Coronary artery (tissue), 2 donors: ENCODE measurements at regions not wholly inside any gene's neighbourhood (a gene's known extent, or its start where the extent isn't known, plus 50 kb on each side); places are given as distances from the start of the nearest gene placed in this dataset.

Experiments used
- DNase-seq: peaks from one replicate; pipeline ENCODE4 v3.0.0-alpha.2; 2017; ENCODE audit warnings: low spot score
- H3K27ac ChIP-seq, 2 donors: fragments of 200-600 bp; sonication (generic); one replicate each; pipeline ENCODE4 v1.5.1; 2016 to 2019
- H3K4me3 ChIP-seq: fragments of 200-600 bp; sonication (generic); 2 replicates; pipeline ENCODE4 v1.5.1; 2016; ENCODE audit warnings: mild to moderate bottlenecking, moderate library complexity
- CTCF ChIP-seq: fragments of 200-600 bp; sonication (generic); IDR thresholded peaks from one replicate; pipeline ENCODE4 v1.5.1; 2019; ENCODE audit warnings: antibody characterized with exemption

- no peak overlapping the region for H3K27ac ChIP-seq
- no peak overlapping the region for H3K4me3 ChIP-seq
- no peak for DNase-seq
- TF ChIP-seq CTCF = no peak
These were observed 186.5 kb downstream of the FBXO8 start for GRCh38 chr4:174096999-174097398.

DNA sequence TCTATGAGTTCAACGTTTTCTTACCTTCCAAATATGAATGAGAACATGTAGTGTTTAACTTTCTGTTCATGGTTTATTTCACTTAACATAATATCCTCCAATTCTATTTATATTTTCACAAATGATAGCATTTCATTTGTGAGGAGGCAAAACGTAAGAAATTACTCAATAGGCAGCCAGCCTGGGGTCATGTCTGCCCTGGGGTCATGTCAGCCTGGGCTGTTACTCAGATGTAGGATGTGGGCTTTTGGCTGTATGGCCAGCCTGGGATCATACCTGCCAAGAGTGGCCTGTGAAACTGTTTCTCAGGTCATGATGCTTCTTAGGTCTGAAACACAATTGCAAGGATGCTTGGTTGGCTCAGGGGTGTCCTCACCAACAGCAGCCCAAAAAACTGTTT lies 187.0 kb downstream of the FBXO8 start:
- no peak for TF ChIP-seq CTCF
- H3K4me3 ChIP-seq = no peak overlapping the region
- no peak for DNase-seq

GRCh38 chr4:174091130-174091529 lies 192.3 kb downstream of the FBXO8 start:
- Histone ChIP-seq H3K27ac (no peak overlapping the region), H3K4me3 (no peak overlapping the region)
- no peak for DNase-seq
- TF ChIP-seq CTCF = no peak

More for the DNA sequence above, 187.0 kb downstream of the FBXO8 start:
- no peak overlapping the region for H3K27ac ChIP-seq

DNA sequence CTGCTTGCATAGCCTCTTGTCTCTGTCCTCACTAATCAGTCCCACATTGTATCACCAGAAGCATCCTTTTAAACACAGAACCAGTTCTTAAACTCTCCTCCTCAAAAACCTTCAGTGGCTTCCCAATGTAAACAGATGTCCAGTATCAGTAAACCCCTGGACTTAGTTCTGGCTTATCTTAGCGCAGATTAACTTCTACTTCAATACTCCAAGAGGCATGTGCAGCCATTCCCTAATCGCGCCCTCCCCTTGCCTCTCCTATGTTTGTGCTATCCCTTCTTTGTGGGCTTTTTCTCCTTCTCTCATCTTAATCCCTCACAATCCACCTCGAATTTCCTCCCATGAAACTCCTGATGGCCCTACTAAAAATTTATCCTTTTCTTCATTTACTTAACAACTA lies 193.8 kb downstream of the FBXO8 start:
- H3K27ac ChIP-seq = no peak overlapping the region
- no peak for TF ChIP-seq CTCF
- DNase-seq = no peak
- H3K4me3 ChIP-seq = no peak overlapping the region

DNA sequence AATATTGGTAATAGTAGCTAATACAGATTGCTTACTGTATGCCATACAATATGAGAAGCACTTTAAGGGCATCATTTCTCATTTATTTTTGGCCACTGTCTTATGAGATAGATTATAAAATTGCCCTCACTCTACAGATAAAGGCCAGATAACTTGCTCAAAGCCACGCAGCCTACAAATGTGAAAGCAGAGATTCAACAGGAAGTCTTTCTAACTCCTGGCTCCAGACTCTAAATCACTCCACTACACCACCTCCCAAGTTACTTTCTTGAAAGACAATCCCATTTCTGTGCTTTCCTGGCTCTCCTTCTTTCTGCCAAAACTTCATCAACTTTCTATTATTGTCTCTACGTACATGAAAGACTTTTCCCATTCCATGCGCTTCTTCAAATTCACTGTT lies 194.7 kb downstream of the FBXO8 start:
- no peak overlapping the region for H3K4me3 ChIP-seq
- no peak for DNase-seq

DNA sequence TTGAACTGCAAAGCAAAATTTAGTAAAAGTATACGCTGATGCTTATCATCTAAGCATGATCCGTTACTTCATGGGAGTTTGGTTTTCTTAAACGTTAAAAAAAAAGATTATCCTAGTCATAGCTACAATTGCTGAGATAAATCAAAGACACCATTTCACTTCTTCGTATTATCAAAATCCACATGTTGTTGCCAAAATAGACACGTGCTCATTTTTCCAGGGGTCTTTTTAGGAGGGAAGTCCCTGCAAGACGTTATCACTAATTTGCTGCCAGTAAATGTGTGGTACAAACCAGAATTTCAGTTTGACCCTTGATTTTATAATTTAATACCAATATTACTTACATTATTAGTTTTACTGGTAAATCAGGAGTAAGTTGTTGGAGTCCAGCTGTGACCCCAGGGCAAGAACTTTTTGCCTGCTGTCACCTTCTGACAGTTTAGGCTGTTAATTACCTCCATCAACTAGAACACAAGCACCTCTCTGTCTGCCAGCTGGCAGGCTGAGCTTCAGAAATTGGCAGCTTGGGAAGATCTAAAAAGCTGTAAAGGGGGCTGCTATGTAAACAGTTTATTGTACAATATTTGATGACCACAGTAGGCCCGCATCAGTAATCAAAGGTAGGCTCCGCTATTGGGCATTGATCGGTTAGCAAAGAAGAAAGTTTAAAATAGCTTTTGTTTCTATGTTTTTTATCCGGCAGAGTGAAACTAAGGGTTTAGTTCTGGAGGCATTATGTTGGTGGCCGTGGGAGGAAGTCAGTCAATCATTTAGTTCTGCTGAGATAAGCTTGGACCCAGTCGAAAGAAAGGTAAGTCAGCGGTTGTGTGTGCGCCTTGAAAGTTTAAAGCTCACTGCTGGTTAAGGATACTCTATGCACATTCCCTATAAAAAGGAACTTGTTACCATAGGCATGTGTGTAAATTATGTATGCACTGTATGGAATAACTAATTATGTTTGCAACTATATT lies 196.4 kb downstream of the FBXO8 start:
- H3K4me3 ChIP-seq = no peak overlapping the region
- TF ChIP-seq CTCF = no peak
- DNase-seq = no peak
- no peak overlapping the region for H3K27ac ChIP-seq

More for the DNA sequence above, 194.7 kb downstream of the FBXO8 start:
- no peak overlapping the region for H3K27ac ChIP-seq
- TF ChIP-seq CTCF = no peak

GRCh38 chr4:174084981-174085380 lies 198.5 kb downstream of the FBXO8 start:
- H3K4me3 ChIP-seq = no peak overlapping the region
- H3K27ac ChIP-seq = no peak overlapping the region
- DNase-seq = no peak
- no peak for TF ChIP-seq CTCF
